GM23248 (cell line): ENCODE measurements at regions not wholly inside any gene's neighbourhood (a gene's known extent, or its start where the extent isn't known, plus 50 kb on each side); places are given as distances from the start of the nearest gene placed in this dataset.
"Not testable (repeated sequence)": the region's sequence is repeated elsewhere in the genome, so short reads cannot be mapped to it uniquely, and the experiment has no call there.

Source experiments
- DNase-seq: peaks from one replicate; pipeline ENCODE4 v3.0.0-alpha.2; 2015
- H2AFZ ChIP-seq: fragments of 200-600 bp; sonication (generic); 2 replicates; pipeline ENCODE4 v1.6.1; 2016; ENCODE audit warnings: antibody characterized with exemption
- H3F3A ChIP-seq: fragments of 200-600 bp; sonication (generic); 2 replicates; pipeline ENCODE4 v1.6.1; 2016; ENCODE audit warnings: mild to moderate bottlenecking, antibody characterized with exemption, mixed run types; ENCODE audit not compliant: insufficient read depth
- H3K27ac ChIP-seq: fragments of 200-600 bp; sonication (generic); 2 replicates; pipeline ENCODE4 v1.5.1; 2016; ENCODE audit warnings: mild to moderate bottlenecking
- H3K27me3 ChIP-seq: fragments of 200-600 bp; sonication (generic); replicated peaks from 2 replicates; pipeline ENCODE4 v1.6.1; 2016; ENCODE audit warnings: mild to moderate bottlenecking; ENCODE audit not compliant: insufficient read depth
- H3K36me3 ChIP-seq: fragments of 200-600 bp; sonication (generic); 2 replicates; pipeline ENCODE4 v1.6.1; 2016; ENCODE audit warnings: low read depth, mild to moderate bottlenecking
- H3K4me1 ChIP-seq: fragments of 200-600 bp; sonication (generic); 2 replicates; pipeline ENCODE4 v1.6.1; 2016; ENCODE audit warnings: mild to moderate bottlenecking; ENCODE audit not compliant: insufficient read depth
- H3K4me2 ChIP-seq: fragments of 200-600 bp; sonication (generic); one replicate; pipeline ENCODE4 v1.6.1; 2016; ENCODE audit warnings: mild to moderate bottlenecking; ENCODE audit not compliant: unreplicated experiment
- H3K4me3 ChIP-seq: fragments of 200-600 bp; sonication (generic); 2 replicates; pipeline ENCODE4 v1.5.1; 2016; ENCODE audit warnings: mild to moderate bottlenecking
- H3K79me2 ChIP-seq: fragments of 200-600 bp; sonication (generic); 2 replicates; pipeline ENCODE4 v1.6.1; 2016; ENCODE audit warnings: mild to moderate bottlenecking; ENCODE audit not compliant: insufficient read depth
- H3K9ac ChIP-seq: fragments of 200-600 bp; sonication (generic); 2 replicates; pipeline ENCODE4 v1.6.1; 2016; ENCODE audit warnings: mild to moderate bottlenecking
- H3K9me2 ChIP-seq: fragments of 200-600 bp; sonication (generic); 2 replicates; pipeline ENCODE4 v1.6.1; 2016; ENCODE audit warnings: mixed run types, mild to moderate bottlenecking, moderate library complexity; ENCODE audit not compliant: insufficient read depth
- H3K9me3 ChIP-seq: fragments of 200-600 bp; sonication (generic); one replicate; pipeline ENCODE4 v1.6.1; 2017; ENCODE audit warnings: low read depth
- H4K20me1 ChIP-seq: fragments of 200-600 bp; sonication (generic); 2 replicates; pipeline ENCODE4 v1.6.0; 2016; ENCODE audit not compliant: insufficient read depth
- EZH2 ChIP-seq: fragments of 200-600 bp; sonication (generic); IDR thresholded peaks from 2 replicates; pipeline ENCODE4 v1.6.1; 2018; ENCODE audit warnings: antibody characterized with exemption, mild to moderate bottlenecking; ENCODE audit not compliant: insufficient read depth, poor library complexity, severe bottlenecking
- EZH2phosphoT487 ChIP-seq: fragments of 200-600 bp; sonication (generic); IDR thresholded peaks from 2 replicates; pipeline ENCODE4 v1.6.1; 2018; ENCODE audit warnings: antibody characterized with exemption, moderate library complexity, mild to moderate bottlenecking, low read depth; ENCODE audit not compliant: insufficient read depth
- WGBS, 2 experiments: methylation state at CpG; one replicate each; pipeline ENCODE4 v1.1.6; 2015 to 2017; ENCODE audit warnings: low lambda C conversion rate in 2 of 2, low coverage in 1 of 2; ENCODE audit errors: missing lambda C conversion rate in 2 of 2; 5-methylcytosine and 5-hydroxymethylcytosine counted together
- in situ Hi-C: fragments of 300-500 bp; cut with MboI; formaldehyde crosslinking; loops from 2 replicates; pipeline ENCODE4 v1.15.0; 2020

- no peak overlapping the region for H2AFZ ChIP-seq
- H4K20me1 ChIP-seq, result no peaks in the 10 kb centered on the region
- H3K27me3 ChIP-seq, result no peaks in the 10 kb centered on the region
- no peak overlapping the region for H3K4me3 ChIP-seq
- H3K79me2 ChIP-seq, result no peaks in the 10 kb centered on the region
- no peak overlapping the region for H3K27ac ChIP-seq
- DNase-seq, result no peak
- no peaks in the 10 kb centered on the region for H3K9me3 ChIP-seq
- WGBS, 2 experiments, result 3 to 4% methylated on average over 2 of the region's 2 CpGs
- TF ChIP-seq EZH2, result no peak
- TF ChIP-seq EZH2phosphoT487, result no peak
- in situ Hi-C loops, result no loop called here
- H3K9me2 ChIP-seq, result no peaks in the 10 kb centered on the region
- H3K36me3 ChIP-seq, result no peaks in the 10 kb centered on the region
- no peak overlapping the region for H3K4me2 ChIP-seq
- H3K4me1 ChIP-seq, result no peaks in the 10 kb centered on the region
- H3K9ac ChIP-seq, result no peak overlapping the region
- no peaks in the 10 kb centered on the region for H3F3A ChIP-seq
Measured at GRCh38 chr10:90089719-90090118, 388.3 kb downstream of the KIF20B start.

DNA sequence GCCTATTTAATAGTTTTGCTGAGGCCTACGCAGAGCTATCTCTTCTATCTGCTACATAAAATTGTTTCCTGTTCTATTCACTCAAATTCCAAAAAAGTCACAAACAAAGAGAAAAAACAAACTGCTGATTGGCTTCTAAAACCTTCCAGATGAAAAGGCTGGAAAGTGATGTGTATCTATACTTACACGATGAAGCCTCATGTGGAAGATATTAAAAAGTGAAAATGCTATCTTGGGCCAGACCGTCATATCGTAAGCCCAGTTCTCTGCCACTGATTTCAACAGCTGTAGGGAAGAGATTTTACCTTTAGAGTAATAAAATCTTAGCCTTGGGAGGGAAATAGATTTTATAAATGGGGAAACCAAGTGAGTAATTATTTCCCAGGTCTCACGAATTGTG, 394.8 kb downstream of the KIF20B start:
- no peaks in the 10 kb centered on the region for H3K79me2 ChIP-seq
- no peak overlapping the region for H2AFZ ChIP-seq
- no peak overlapping the region for H3K4me3 ChIP-seq
- no peaks in the 10 kb centered on the region for H3K4me1 ChIP-seq
- H3K4me2 ChIP-seq, result no peak overlapping the region
- WGBS, 2 experiments, result 2 to 4% methylated on average over 5 of the region's 5 CpGs
- H3K9ac ChIP-seq, result no peak overlapping the region
- no peak for DNase-seq
- no peak for TF ChIP-seq EZH2phosphoT487
- TF ChIP-seq EZH2, result no peak
- H3K27me3 ChIP-seq, result no peaks in the 10 kb centered on the region
- no peak overlapping the region for H3K27ac ChIP-seq
- no peaks in the 10 kb centered on the region for H3K9me2 ChIP-seq
- no peaks in the 10 kb centered on the region for H3F3A ChIP-seq
- no peaks in the 10 kb centered on the region for H4K20me1 ChIP-seq
- in situ Hi-C loops, result no loop called here
- H3K36me3 ChIP-seq, result no peaks in the 10 kb centered on the region
- no peaks in the 10 kb centered on the region for H3K9me3 ChIP-seq

- H3K9me3 ChIP-seq, H3K4me2 ChIP-seq, DNase-seq, H3F3A ChIP-seq, in situ Hi-C loops, H3K4me3 ChIP-seq, H2AFZ ChIP-seq, H4K20me1 ChIP-seq, H3K27ac ChIP-seq, H3K36me3 ChIP-seq, H3K27me3 ChIP-seq, H3K9ac ChIP-seq, H3K9me2 ChIP-seq, H3K79me2 ChIP-seq, H3K4me1 ChIP-seq: not testable (repeated sequence)
Measured at GRCh38 chr10:90107581-90107980, 406.2 kb downstream of the KIF20B start.

- H3K4me2 ChIP-seq, result no peak overlapping the region
- in situ Hi-C loops, result no loop called here
- DNase-seq, result no peak
Measured at GRCh38 chr10:90111671-90112070, 410.3 kb downstream of the KIF20B start.

GRCh38 chr10:90112681-90113080, 411.3 kb downstream of the KIF20B start:
- in situ Hi-C loops, result no loop called here
- H3K36me3 ChIP-seq, result no peaks in the 10 kb centered on the region
- no peak overlapping the region for H3K4me2 ChIP-seq
- H3K4me1 ChIP-seq, result no peaks in the 10 kb centered on the region
- H3K9me3 ChIP-seq, result no peaks in the 10 kb centered on the region
- H3K79me2 ChIP-seq, result no peaks in the 10 kb centered on the region
- no peak for TF ChIP-seq EZH2phosphoT487
- no peak for TF ChIP-seq EZH2
- 0 to 2% methylated on average over 1 of the region's 1 CpG for WGBS, 2 experiments
- H3K4me3 ChIP-seq, result no peak overlapping the region
- DNase-seq, result no peak
- no peaks in the 10 kb centered on the region for H3F3A ChIP-seq
- H3K27ac ChIP-seq, result no peak overlapping the region
- H3K9me2 ChIP-seq, result no peaks in the 10 kb centered on the region
- no peak overlapping the region for H3K9ac ChIP-seq
- no peak overlapping the region for H2AFZ ChIP-seq
- no peaks in the 10 kb centered on the region for H3K27me3 ChIP-seq
- no peaks in the 10 kb centered on the region for H4K20me1 ChIP-seq

More at GRCh38 chr10:90111671-90112070, 410.3 kb downstream of the KIF20B start:
- WGBS, 2 experiments, result 0 to 5% methylated on average over 1 of the region's 1 CpG
- Histone ChIP-seq H3K4me1 (no peaks in the 10 kb centered on the region), H2AFZ (no peak overlapping the region), H3K9me2 (no peaks in the 10 kb centered on the region), H3K9ac (no peak overlapping the region), H3K9me3 (no peaks in the 10 kb centered on the region), H3K27ac (no peak overlapping the region), H3K27me3 (no peaks in the 10 kb centered on the region), H3K4me3 (no peak overlapping the region), H3F3A (no peaks in the 10 kb centered on the region), H4K20me1 (no peaks in the 10 kb centered on the region), H3K36me3 (no peaks in the 10 kb centered on the region), H3K79me2 (no peaks in the 10 kb centered on the region)
- TF ChIP-seq EZH2 (no peak), EZH2phosphoT487 (no peak)

DNA sequence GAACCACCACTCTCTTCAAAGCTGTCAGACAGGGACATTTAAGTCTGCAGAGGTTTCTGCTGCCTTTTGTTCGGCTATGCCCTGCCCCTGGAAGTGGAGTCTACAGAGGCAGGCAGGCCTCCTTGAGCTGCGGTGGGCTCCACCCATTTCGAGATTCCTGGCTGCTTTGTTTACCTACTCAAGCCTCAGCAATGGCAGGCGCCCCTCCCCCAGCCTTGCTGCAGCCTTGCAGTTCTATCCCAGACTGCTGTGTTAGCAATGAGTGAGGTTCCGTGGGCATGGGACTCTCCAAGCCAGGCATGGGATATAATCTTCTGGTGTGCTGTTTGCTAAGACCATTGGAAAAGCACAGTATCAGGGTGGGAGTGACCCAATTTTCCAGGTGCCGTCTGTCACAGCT, 417.2 kb downstream of the KIF20B start:
- H3K4me1 ChIP-seq, H3K27ac ChIP-seq, H3K9me2 ChIP-seq, H3K27me3 ChIP-seq, DNase-seq, H3K9ac ChIP-seq, H3K4me2 ChIP-seq, H3K9me3 ChIP-seq, H3K36me3 ChIP-seq, in situ Hi-C loops, H3K79me2 ChIP-seq, H4K20me1 ChIP-seq, H3K4me3 ChIP-seq, H2AFZ ChIP-seq, H3F3A ChIP-seq: not testable (repeated sequence)
- 34% methylated on average over 6 of the region's 6 CpGs for WGBS, 2 experiments

GRCh38 chr10:90119631-90120280, 418.4 kb downstream of the KIF20B start:
- H4K20me1 ChIP-seq, H3K9me2 ChIP-seq, H3K36me3 ChIP-seq, DNase-seq, H3K27me3 ChIP-seq, H3K9ac ChIP-seq, H3K27ac ChIP-seq, H2AFZ ChIP-seq, H3K4me2 ChIP-seq, in situ Hi-C loops, H3K9me3 ChIP-seq, H3F3A ChIP-seq, H3K79me2 ChIP-seq, H3K4me3 ChIP-seq, H3K4me1 ChIP-seq: not testable (repeated sequence)
- WGBS, 2 experiments, result 54 to 60% methylated on average over 16 to 20 of the region's 21 CpGs
